A673 (cell line): ENCODE measurements at regions not wholly inside any gene's neighbourhood (a gene's known extent, or its start where the extent isn't known, plus 50 kb on each side); places are given as distances from the start of the nearest gene placed in this dataset.

Experiments
- BruUV-seq: library from RNA; stranded (reverse); fragments of 400-500 nt; replicated peaks from 2 replicates; lab custom pipeline; 2021; lab: Mats Ljungman, UMichigan
- CTCF ChIA-PET: fragments of 300-600 bp; sonication (Branson Sonifier 250); formaldehyde crosslinking; loops from one replicate; lab custom pipeline; 2022; ENCODE audit warnings: antibody characterized with exemption; lab: Charles Lee
- POLR2A ChIA-PET: fragments of 300-600 bp; sonication (Branson Sonifier 250); formaldehyde crosslinking; loops from one replicate; lab custom pipeline; 2022; ENCODE audit warnings: antibody characterized with exemption; ENCODE audit not compliant: low non-redundant PET; lab: Charles Lee
- DNase-seq: peaks from one replicate; pipeline ENCODE4 v3.0.0-alpha.2; 2015; ENCODE audit warnings: low spot score
- H3K27ac ChIP-seq: fragments of 200-600 bp; sonication (generic); 2 replicates; pipeline ENCODE4 v1.5.1; 2016; ENCODE audit warnings: mixed run types, low read depth, mild to moderate bottlenecking, mixed read lengths, antibody characterized with exemption, low read length; ENCODE audit not compliant: poor library complexity, severe bottlenecking
- H3K27me3 ChIP-seq: fragments of 200-600 bp; sonication (generic); replicated peaks from 2 replicates; pipeline ENCODE4 v1.6.1; 2017; ENCODE audit warnings: mixed run types, low read depth, mild to moderate bottlenecking, mixed read lengths, antibody characterized with exemption, low read length; ENCODE audit not compliant: insufficient read depth, poor library complexity
- H3K36me3 ChIP-seq: fragments of 200-600 bp; sonication (generic); 2 replicates; pipeline ENCODE4 v1.6.1; 2016; ENCODE audit warnings: mixed run types, mild to moderate bottlenecking, mixed read lengths, antibody characterized with exemption, low read length; ENCODE audit not compliant: insufficient read depth, poor library complexity, severe bottlenecking
- H3K4me1 ChIP-seq: fragments of 200-600 bp; sonication (generic); 2 replicates; pipeline ENCODE4 v1.6.1; 2017; ENCODE audit warnings: mixed run types, mild to moderate bottlenecking, mixed read lengths, antibody characterized with exemption, low read length; ENCODE audit not compliant: insufficient read depth, poor library complexity, severe bottlenecking
- H3K4me3 ChIP-seq: fragments of 200-600 bp; sonication (generic); 2 replicates; pipeline ENCODE4 v1.5.1; 2016; ENCODE audit warnings: low read depth, mixed run types, mild to moderate bottlenecking, mixed read lengths, low read length; ENCODE audit not compliant: poor library complexity, severe bottlenecking
- H3K9me3 ChIP-seq: fragments of 200-600 bp; sonication (generic); 2 replicates; pipeline ENCODE4 v1.6.1; 2016; ENCODE audit warnings: mixed run types, low read depth, mild to moderate bottlenecking, mixed read lengths, antibody characterized with exemption, low read length; ENCODE audit not compliant: poor library complexity, severe bottlenecking
- CTCF ChIP-seq: fragments of 300-800, 200-600 bp; sonication (generic); conservative IDR thresholded peaks from 2 replicates; pipeline ENCODE4 v1.5.1; 2017; ENCODE audit warnings: low read depth, mild to moderate bottlenecking, antibody characterized with exemption, low read length, moderate library complexity, mixed read lengths
- EZH2 ChIP-seq: fragments of 200-600 bp; sonication (generic); IDR thresholded peaks from 2 replicates; pipeline ENCODE4 v1.6.1; 2017; ENCODE audit warnings: borderline replicate concordance, low read depth, mild to moderate bottlenecking, mixed read lengths, antibody characterized with exemption, low read length; ENCODE audit not compliant: poor library complexity, severe bottlenecking
- intact Hi-C: fragments of 100-400 bp; cut with micrococcal nuclease; formaldehyde crosslinking; loops from one replicate; pipeline ENCODE4 v1.10.0; 2022; ENCODE audit not compliant: unreplicated experiment

DNA sequence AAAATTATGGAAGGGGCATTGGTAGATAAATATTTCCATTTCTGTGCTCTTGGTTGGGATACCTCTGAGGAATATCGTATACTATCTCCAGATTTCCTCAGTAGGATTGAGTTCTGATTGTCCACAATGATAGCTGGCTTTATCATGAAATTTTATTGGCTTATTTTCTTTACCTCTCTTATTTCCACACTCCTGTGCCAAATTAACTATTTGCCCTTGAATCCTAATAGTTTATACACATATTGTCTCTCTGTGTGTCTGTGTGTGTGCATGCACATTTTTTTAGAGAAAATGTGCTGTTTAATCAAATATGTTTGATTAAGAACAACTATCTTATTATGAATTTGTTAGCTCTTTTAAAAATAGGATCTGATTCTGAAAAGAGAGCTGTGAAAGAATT, 271.6 kb downstream of the DTHD1 start:
- CTCF ChIA-PET, result no interaction called here
- no TSS peak for BruUV-seq
- H3K36me3 ChIP-seq, result no peaks in the 10 kb centered on the region
- H3K4me3 ChIP-seq, result no peak overlapping the region
- H3K4me1 ChIP-seq, result no peaks in the 10 kb centered on the region
- TF ChIP-seq EZH2 (no peak), CTCF (no peak)
- no peaks in the 10 kb centered on the region for H3K9me3 ChIP-seq
- intact Hi-C loops, result no loop called here
- POLR2A ChIA-PET, result no interaction called here
- H3K27ac ChIP-seq, result no peak overlapping the region
- DNase-seq, result no peak
- no peaks in the 10 kb centered on the region for H3K27me3 ChIP-seq

DNA sequence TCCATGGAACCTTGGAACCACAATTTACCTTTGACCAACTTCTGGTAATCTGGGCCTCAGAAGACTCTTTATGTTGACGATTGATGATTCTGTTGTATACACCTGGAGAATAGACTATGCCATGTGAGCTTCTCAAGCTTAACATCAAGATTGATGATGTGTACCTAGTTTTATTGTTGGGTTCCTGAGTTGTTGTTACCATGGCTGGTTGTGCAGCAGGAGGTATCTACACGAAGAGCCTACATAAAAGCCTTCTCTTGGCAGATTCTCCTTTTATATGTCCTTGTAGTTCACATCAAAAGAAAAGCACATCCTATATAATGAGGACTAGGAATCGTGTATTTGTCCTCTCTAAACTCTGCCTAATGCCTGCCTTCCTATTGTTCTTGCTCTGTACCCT, 272.0 kb downstream of the DTHD1 start:
- TF ChIP-seq EZH2 (no peak), CTCF (no peak)
- Histone ChIP-seq H3K27me3 (no peaks in the 10 kb centered on the region), H3K36me3 (no peaks in the 10 kb centered on the region), H3K4me3 (no peak overlapping the region), H3K9me3 (no peaks in the 10 kb centered on the region), H3K27ac (no peak overlapping the region), H3K4me1 (no peaks in the 10 kb centered on the region)
- ChIA-PET POLR2A (no interaction called here), CTCF (no interaction called here)
- no peak for DNase-seq
- intact Hi-C loops, result no loop called here
- BruUV-seq, result no TSS peak

GRCh38 chr4:36556984-36557383, 275.6 kb downstream of the DTHD1 start:
- peaks cover 9% of the 10 kb centered on the region for H3K9me3 ChIP-seq
- no peak for TF ChIP-seq CTCF
- TF ChIP-seq EZH2, result no peak
- intact Hi-C loops, result no loop called here
- ChIA-PET CTCF (no interaction called here), POLR2A (no interaction called here)
- H3K4me1 ChIP-seq, result no peaks in the 10 kb centered on the region
- BruUV-seq, result no TSS peak
- no peak overlapping the region for H3K4me3 ChIP-seq
- DNase-seq, result no peak
- no peaks in the 10 kb centered on the region for H3K27me3 ChIP-seq
- H3K27ac ChIP-seq, result no peak overlapping the region
- no peaks in the 10 kb centered on the region for H3K36me3 ChIP-seq
